A549 (cell line): ENCODE measurements at regions not wholly inside any gene's neighbourhood (a gene's known extent, or its start where the extent isn't known, plus 50 kb on each side); places are given as distances from the start of the nearest gene placed in this dataset.

ENCODE experiments used
- CTCF ChIP-seq: fragments of >200 bp; sonication (Bioruptor Twin); formaldehyde crosslinking; IDR thresholded peaks from 3 replicates; pipeline ENCODE4 v1.5.1; 2016
- EP300 ChIP-seq, 2 experiments: fragments of >200 bp; sonication (Bioruptor Twin); formaldehyde crosslinking; IDR thresholded peaks; 2 replicates in 1 of 2; 3 replicates in 1 of 2; pipeline ENCODE4 v1.6.1; 2016 to 2017
- FOSB ChIP-seq: fragments of 250-450 bp; sonication (Bioruptor Pico); IDR thresholded peaks from 2 replicates; pipeline ENCODE4 v1.5.0; 2020; ENCODE audit warnings: mild to moderate bottlenecking, moderate library complexity
- GATA3 ChIP-seq: IDR thresholded peaks from 2 replicates; pipeline ENCODE4 v1.6.1; 2012; ENCODE audit warnings: borderline replicate concordance
- HEYL ChIP-seq: fragments of 250-450 bp; sonication (Bioruptor Pico); IDR thresholded peaks from 2 replicates; pipeline ENCODE4 v1.8.0; 2021; ENCODE audit warnings: mild to moderate bottlenecking, moderate library complexity
- MAX ChIP-seq: IDR thresholded peaks from 2 replicates; pipeline ENCODE4 v1.6.1; 2012
- NFE2L2 ChIP-seq: fragments of 150-350 bp; conservative IDR thresholded peaks from 2 replicates; pipeline ENCODE4 v1.6.1; 2014; ENCODE audit warnings: low read length

- no peak for TF ChIP-seq MAX
- no peak for TF ChIP-seq GATA3
- TF ChIP-seq CTCF = no peak
- no peak for TF ChIP-seq FOSB (CRISPR knock-in tag)
- no peak for TF ChIP-seq NFE2L2
- no peak for TF ChIP-seq HEYL (CRISPR knock-in tag)
- TF ChIP-seq EP300 (IDR thresholded peaks at IDR 0.05) = no peak
These were observed 127.3 kb upstream of the MAN2A1 start for GRCh38 chr5:109562441-109562840.
